Tibial nerve (tissue), 4 donors: ENCODE measurements at regions not wholly inside any gene's neighbourhood (a gene's known extent, or its start where the extent isn't known, plus 50 kb on each side); places are given as distances from the start of the nearest gene placed in this dataset.
"Not testable (repeated sequence)": the region's sequence is repeated elsewhere in the genome, so short reads cannot be mapped to it uniquely, and the experiment has no call there.

Experiments used
- DNase-seq, 2 donors: peaks; one replicate each; pipeline ENCODE4 v3.0.0-alpha.2; 2019; ENCODE audit warnings: low spot score in 2 of 2
- H3K27ac ChIP-seq, 4 donors: fragments of 200-600 bp; sonication (generic) in 3 of 4; one replicate each; pipeline ENCODE4 v1.5.1; 2017 to 2019; ENCODE audit warnings: mild to moderate bottlenecking in 1 of 4
- H3K27me3 ChIP-seq, 2 donors: fragments of 200-600 bp; sonication (generic) in 1 of 2; one replicate each; pipeline versions ENCODE4 v1.5.1 to v1.6.0; 2017 to 2019
- H3K36me3 ChIP-seq, 3 donors: fragments of 200-600 bp; sonication (generic); one replicate each; pipeline ENCODE4 v1.5.1; 2018 to 2019
- H3K4me1 ChIP-seq, 4 donors: fragments of 200-600 bp; sonication (generic) in 3 of 4; one replicate each; pipeline ENCODE4 v1.5.1; 2017 to 2019
- H3K4me3 ChIP-seq, 4 donors: fragments of 200-600 bp; sonication (generic) in 3 of 4; one replicate each; pipeline ENCODE4 v1.5.1; 2017 to 2019; ENCODE audit warnings: mild to moderate bottlenecking in 1 of 4, moderate library complexity in 1 of 4
- H3K9me3 ChIP-seq, 4 donors: fragments of 200-600 bp; sonication (generic) in 3 of 4; one replicate each; pipeline ENCODE4 v1.5.1; 2017 to 2019
- CTCF ChIP-seq, 5 experiments: fragments of 200-600 bp in 3 of 5; fragments of 450-650 bp in 2 of 5; sonication (generic) in 3 of 5; IDR thresholded peaks; one replicate each; pipeline ENCODE4 v1.5.1; 2016 to 2019; ENCODE audit warnings: antibody characterized with exemption in 5 of 5, mild to moderate bottlenecking in 3 of 5, moderate library complexity in 2 of 5
- EP300 ChIP-seq, 2 donors: sonication (generic); formaldehyde crosslinking; IDR thresholded peaks; one replicate each; pipeline ENCODE4 v1.6.1; 2017; ENCODE audit warnings: antibody characterized with exemption in 2 of 2, mild to moderate bottlenecking in 1 of 2
- POLR2A ChIP-seq, 2 donors: fragments of 450-650 bp; IDR thresholded peaks; one replicate each; pipeline ENCODE4 v1.6.1; 2017; ENCODE audit warnings: antibody characterized with exemption in 2 of 2, mild to moderate bottlenecking in 2 of 2, moderate library complexity in 2 of 2
- WGBS, 2 donors: methylation state at CpG; one replicate each; pipeline ENCODE4 v1.1.5; 2018; 5-methylcytosine and 5-hydroxymethylcytosine counted together

- no peaks in the 10 kb centered on the region for H3K9me3 ChIP-seq
- no peaks in the 10 kb centered on the region for H3K27me3 ChIP-seq
- no peak overlapping the region for H3K4me3 ChIP-seq
- no peak overlapping the region for H3K27ac ChIP-seq
- H3K4me1 ChIP-seq = no peaks in the 10 kb centered on the region
- WGBS, 2 donors = 61 to 71% methylated on average over 5 of the region's 5 CpGs
- H3K36me3 ChIP-seq = no peaks in the 10 kb centered on the region
- DNase-seq = no peak
- TF ChIP-seq CTCF (IDR thresholded peaks at IDR 0.05) = no peak
- TF ChIP-seq EP300 (IDR thresholded peaks at IDR 0.05) = no peak
These were observed 170.8 kb upstream of the DGKB start for GRCh38 chr7:15073301-15073700.

DNA sequence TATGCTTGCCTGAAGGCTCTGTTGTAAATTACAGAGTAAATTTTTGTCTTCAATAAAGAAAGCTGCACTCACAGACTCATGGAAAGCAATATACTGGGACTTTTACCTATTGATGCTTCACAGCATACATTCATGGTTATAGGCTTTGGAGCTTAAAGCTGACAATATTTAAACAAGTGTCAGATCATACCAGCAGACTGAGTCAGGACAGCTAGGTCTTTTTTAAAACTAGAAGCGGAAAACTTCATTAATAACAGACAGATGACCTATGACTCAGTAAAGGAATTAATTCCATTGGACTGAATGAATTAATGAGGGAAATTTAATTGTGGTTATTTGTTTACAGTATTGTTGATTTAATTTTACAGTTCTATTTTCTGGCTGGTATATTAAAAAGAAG is 165.8 kb upstream of the DGKB start:
- H3K4me3 ChIP-seq = no peak overlapping the region
- DNase-seq = no peak
- no peak overlapping the region for H3K27ac ChIP-seq
- no peaks in the 10 kb centered on the region for H3K36me3 ChIP-seq
- H3K4me1 ChIP-seq = no peaks in the 10 kb centered on the region
- TF ChIP-seq CTCF (IDR thresholded peaks at IDR 0.05) (no peak), POLR2A (IDR thresholded peaks at IDR 0.05) (no peak), EP300 (IDR thresholded peaks at IDR 0.05) (no peak)
- no peaks in the 10 kb centered on the region for H3K27me3 ChIP-seq
- H3K9me3 ChIP-seq = peaks cover 0 to 3% (median 0%) of the 10 kb centered on the region in 4 donors
- 91 to 92% methylated on average over 1 of the region's 1 CpG for WGBS, 2 donors

DNA sequence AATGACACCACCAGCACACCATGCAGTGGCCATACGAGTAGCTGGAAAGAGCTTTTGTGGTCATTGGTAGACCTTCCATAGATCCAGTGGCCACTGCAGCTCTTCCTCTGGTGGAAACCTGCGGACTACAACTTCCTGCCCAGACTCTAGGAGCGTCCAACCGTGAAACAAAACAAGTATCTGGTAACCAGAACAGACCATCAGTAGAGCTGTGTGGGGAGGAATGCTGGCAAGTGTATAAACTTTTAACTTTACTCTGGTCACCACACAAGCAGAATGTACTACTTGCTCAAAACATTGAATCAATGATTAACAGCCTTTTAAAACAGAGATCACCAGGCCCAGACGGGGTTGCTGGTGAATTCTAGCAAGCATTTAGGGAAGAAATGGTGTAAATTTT is 154.7 kb upstream of the DGKB start:
- no peaks in the 10 kb centered on the region for H3K4me1 ChIP-seq
- H3K9me3 ChIP-seq = no peaks in the 10 kb centered on the region
- no peak overlapping the region for H3K27ac ChIP-seq
- DNase-seq = no peak
- WGBS, 2 donors = 86 to 89% methylated on average over 5 of the region's 5 CpGs
- TF ChIP-seq EP300 (IDR thresholded peaks at IDR 0.05) (no peak), CTCF (IDR thresholded peaks at IDR 0.05) (no peak), POLR2A (IDR thresholded peaks at IDR 0.05) (no peak)
- H3K4me3 ChIP-seq = no peak overlapping the region
- no peaks in the 10 kb centered on the region for H3K36me3 ChIP-seq
- no peaks in the 10 kb centered on the region for H3K27me3 ChIP-seq

DNA sequence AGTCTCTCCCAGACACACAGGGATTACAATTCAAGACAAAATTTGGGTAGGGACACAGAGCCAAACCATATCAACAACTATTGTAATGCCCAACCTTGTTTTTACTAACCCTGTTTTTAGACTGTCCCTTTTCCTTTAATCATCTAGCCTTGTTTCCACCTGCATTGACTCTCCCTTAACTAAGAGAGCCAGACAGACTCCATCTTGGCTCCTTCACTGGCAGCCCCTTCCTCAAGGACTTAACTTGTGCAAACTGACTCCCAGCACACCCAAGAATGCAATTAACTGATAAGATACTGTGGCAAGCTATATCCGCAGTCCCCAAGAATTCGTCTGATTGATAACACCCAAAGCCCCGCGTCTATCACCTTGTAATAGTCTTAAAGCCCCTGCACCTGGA is 151.8 kb upstream of the DGKB start:
- WGBS, 2 donors = 63 to 72% methylated on average over 4 of the region's 4 CpGs
- H3K36me3 ChIP-seq, H3K27ac ChIP-seq, H3K27me3 ChIP-seq, DNase-seq, H3K9me3 ChIP-seq, H3K4me3 ChIP-seq, H3K4me1 ChIP-seq: not testable (repeated sequence)

GRCh38 chr7:15049157-15049556 is 146.6 kb upstream of the DGKB start:
- WGBS, 2 donors = 93 to 98% methylated on average over 1 of the region's 1 CpG
- no peaks in the 10 kb centered on the region for H3K4me1 ChIP-seq

More at GRCh38 chr7:15049157-15049556, 146.6 kb upstream of the DGKB start:
- TF ChIP-seq EP300 (IDR thresholded peaks at IDR 0.05) (no peak), CTCF (IDR thresholded peaks at IDR 0.05) (no peak), POLR2A (IDR thresholded peaks at IDR 0.05) (no peak)
- Histone ChIP-seq H3K36me3 (no peaks in the 10 kb centered on the region), H3K9me3 (no peaks in the 10 kb centered on the region), H3K27ac (no peak overlapping the region), H3K4me3 (no peak overlapping the region), H3K27me3 (no peaks in the 10 kb centered on the region)
- no peak for DNase-seq
